NCI-H446 (cell line): ENCODE measurements at regions not wholly inside any gene's neighbourhood (a gene's known extent, or its start where the extent isn't known, plus 50 kb on each side); places are given as distances from the start of the nearest gene placed in this dataset.
"Not testable (repeated sequence)": the region's sequence is repeated elsewhere in the genome, so short reads cannot be mapped to it uniquely, and the experiment has no call there.

ENCODE experiments used
- DNase-seq, 2 experiments: peaks; one replicate each; lab custom pipeline; 2025; lab: John Stamatoyannopoulos, UW

DNA sequence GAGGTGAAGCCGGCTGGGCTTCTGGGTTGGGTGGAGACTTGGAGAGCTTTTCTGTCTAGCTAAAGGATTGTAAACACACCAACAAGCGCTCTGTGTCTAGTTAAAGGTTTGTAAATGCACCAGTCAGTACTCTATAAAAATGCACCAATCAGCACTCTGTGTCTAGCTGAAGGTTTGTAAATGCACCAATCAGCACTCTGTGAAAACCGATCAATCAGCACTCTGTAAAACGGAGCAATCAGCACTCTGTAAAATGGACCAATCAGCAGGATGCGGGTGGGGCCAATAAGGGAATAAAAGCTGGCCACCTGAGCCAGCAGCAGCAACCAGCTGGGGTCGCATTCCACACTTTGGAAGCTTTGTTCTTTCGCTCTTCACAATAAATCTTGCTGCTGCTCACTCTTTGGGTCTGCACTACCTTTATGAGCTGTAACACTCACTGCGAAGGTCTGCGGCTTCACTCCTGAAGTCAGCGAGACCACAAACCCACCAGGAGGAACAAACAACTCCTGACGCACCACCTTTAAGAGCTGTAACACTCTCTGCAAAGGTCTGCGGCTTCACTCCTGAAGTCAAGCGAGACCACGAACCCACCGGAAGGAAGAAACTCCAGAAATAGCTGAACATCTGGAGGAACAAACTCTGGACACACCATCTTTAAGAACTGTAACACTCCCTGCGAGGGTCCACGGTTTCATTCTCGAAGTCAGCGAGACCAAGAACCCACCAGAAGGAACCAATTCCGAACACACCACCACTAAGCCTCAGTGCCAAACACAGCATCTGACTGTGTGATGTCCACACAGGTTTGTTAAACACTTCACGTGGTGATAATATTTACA, 378.2 kb upstream of the CCDC54 start:
- not testable (repeated sequence) for DNase-seq

- DNase-seq = no peak
These were observed 375.6 kb upstream of the CCDC54 start for GRCh38 chr3:107001635-107002034.

GRCh38 chr3:107005352-107005751, 371.9 kb upstream of the CCDC54 start:
- DNase-seq = not testable (repeated sequence)

DNA sequence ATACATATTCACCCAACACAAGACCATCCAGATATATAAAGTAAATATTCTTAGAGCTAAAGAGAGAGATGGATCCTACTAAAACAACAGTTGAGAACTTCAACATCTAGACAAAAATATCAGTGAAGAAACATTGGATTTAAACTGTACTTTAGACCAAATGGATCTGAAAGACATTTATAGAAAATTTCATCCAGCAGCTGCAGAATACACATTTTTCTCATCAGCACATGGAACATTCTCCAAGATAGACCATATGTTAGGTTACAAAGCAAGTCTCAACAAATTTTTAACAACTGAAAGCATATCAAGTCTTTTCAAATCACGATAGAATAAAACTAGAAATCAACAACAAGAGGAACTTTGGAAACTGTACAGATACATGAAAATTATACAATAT, 369.0 kb upstream of the CCDC54 start:
- DNase-seq = no peak

GRCh38 chr3:107013641-107014040, 363.6 kb upstream of the CCDC54 start:
- peak in 1 of 2 experiments; percentile 12 for DNase-seq

GRCh38 chr3:107024551-107025026, 352.6 kb upstream of the CCDC54 start:
- peak in 1 of 2 experiments; percentile 11 for DNase-seq

- DNase-seq = no peak
These were observed 351.3 kb upstream of the CCDC54 start for GRCh38 chr3:107025961-107026360.

DNA sequence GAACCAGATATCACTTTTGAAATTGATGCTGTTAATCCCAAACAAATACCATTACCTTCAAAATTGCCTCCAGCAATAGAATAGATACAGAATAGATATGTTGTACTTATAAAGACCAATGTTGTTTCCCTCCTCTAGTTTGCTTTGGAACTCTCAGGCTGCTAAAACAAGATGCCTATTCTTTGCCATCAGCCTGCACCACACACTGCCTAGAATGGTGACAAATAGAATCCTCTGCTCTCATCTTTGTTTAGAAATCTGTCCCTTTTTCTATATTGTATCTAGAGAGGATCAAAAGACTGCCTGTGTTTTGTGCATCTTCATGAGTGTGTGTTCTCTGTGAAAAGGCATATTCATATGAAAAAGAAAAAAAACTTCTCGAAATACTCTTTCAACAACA, 349.2 kb upstream of the CCDC54 start:
- DNase-seq = no peak

DNA sequence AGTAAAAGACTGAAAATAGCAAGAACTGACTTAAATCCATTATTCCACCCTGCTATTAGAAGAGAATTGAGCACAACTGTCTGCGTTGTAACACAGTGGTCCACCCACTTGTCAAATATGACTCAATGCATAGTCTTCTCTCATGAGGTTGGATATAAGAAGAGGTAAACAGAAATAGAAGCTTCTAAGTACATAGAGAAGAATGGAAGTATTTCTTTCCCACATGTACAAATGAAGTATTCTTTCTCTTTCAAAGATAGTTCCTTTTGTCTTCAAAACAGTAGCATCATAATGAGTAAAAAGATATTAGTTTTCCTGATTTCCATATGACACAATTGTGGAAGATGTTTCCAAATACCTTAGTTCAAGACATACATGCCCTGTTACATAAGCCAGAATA, 348.6 kb upstream of the CCDC54 start:
- no peak for DNase-seq

GRCh38 chr3:107032111-107032510, 345.1 kb upstream of the CCDC54 start:
- DNase-seq = no peak

DNA sequence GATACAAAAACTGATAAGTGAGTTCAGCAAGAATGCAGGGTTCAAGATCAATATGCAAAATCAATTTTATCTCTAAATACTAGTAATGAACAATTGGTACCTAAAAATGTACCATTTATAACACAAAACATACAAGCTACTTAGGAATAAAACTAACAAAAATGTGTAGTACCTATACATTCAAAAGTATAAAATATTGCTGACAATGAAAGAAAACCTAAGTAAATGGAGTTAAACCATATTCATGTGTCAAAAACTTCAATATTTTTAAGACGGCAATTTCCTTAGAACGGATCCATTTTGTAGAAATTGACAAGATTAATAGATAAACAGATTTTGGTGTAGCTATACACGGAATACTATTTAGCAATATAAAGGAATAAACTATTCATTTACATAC, 343.1 kb upstream of the CCDC54 start:
- no peak for DNase-seq

GRCh38 chr3:107035176-107035575, 342.1 kb upstream of the CCDC54 start:
- DNase-seq = no peak

DNA sequence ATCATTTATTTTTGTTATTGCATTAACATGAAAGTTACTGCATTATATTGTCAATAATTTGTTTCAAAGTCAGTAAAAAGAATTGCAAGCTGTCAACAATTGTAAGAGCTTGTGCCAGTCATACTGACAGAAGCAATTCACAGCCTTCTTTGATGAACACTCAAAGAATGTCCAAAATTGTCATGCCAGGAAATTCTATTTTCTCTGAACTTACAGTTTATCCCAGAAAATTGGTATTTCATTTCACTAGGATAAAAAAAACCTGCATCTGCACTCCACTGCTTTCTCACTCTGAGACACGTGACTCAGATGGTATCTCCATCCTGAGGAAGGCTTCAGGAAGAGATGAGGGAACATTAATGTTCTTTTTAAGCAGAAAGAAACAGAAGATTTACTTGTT, 332.6 kb upstream of the CCDC54 start:
- DNase-seq = no peak

DNA sequence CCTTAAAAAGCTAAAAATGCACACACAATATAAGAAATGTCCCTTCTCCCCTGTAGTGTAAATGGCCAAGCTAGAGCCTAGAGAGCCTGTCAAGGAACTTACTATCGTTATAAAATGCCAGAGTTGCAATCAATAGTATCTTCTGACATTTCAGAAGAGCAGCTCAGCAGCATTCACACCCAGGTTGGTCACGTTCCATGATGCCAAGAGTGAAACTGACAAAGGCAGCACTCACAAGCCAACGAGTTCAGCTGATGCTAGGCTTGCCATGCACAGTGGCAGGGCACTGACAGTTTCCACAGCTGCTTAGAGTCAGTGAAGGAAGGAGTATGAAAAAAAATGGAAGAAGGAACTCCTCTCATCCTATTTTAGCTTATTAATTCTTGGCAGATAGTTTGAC, 331.4 kb upstream of the CCDC54 start:
- DNase-seq = no peak

DNA sequence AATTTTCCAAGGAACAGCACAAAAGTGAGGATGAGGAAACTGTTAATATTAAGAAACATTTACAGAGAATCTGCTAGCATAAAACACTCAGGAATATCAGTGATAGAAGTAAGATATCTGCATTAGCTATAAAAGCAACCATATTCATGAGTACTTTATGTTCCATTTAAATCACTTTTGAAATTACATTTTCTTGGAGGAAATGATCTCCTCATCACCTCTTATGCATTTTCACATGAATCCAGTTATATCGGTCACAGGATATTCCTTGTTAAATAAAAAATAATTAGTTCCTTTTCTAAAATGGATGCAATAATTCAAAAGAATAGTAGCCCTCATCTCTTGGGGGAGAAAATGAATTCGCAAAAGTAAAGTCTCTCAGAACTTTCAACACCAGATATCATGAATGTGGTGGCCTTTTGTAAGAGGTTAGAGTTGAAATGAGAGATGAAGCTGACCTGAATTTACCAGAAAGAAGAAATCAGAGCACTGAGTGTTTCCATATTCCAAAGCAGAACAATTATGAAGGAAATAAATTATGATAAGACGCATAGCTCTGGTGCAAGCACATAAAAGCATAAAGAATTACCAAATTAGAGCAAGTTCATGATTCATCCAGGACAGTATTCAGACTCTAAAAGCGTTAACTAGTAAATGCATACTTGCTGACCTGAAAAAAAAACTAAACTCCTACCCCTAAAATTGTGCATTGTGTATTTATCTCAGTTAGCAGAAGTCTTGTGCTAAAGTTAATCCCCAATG, 321.9 kb upstream of the CCDC54 start:
- no peak for DNase-seq

DNA sequence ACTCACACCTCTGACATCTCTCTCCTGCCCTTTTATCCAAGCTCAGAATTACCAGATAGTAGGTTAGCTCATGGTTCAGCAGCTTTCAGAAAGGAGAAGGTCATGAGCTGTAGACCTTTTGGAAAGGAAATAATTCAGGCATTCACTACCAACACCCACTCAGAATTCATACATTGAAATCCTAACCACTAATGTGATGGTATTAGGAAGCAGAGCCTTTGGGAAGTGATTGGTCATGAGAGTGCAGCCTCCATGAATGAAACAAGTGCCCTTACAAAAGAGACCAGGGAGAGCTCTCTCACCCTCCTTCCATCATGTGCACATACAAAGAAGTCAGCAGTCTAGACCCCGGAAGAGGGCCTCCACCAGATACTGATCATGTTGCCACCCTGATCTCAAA, 315.8 kb upstream of the CCDC54 start:
- no peak for DNase-seq

GRCh38 chr3:107062310-107062709, 314.9 kb upstream of the CCDC54 start:
- no peak for DNase-seq

DNA sequence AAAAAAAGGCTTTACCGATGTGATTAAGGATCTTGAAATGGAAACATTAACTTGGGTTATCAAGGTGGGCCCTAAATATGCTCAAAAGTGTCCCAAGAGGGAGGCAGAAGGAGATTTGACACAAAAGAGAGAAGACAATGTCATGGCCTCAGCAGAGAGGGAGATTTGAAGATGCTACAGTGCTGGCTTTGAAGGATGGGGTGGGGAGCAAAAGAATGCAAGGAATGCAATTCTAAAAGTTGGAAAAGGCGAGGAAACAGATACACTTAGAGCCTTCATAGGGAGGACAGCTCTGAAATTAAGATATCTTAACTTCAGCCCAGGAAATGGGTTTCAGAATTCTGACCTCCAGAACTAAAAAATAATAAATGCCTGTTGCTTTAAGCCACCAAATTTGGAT, 314.5 kb upstream of the CCDC54 start:
- DNase-seq = no peak

DNA sequence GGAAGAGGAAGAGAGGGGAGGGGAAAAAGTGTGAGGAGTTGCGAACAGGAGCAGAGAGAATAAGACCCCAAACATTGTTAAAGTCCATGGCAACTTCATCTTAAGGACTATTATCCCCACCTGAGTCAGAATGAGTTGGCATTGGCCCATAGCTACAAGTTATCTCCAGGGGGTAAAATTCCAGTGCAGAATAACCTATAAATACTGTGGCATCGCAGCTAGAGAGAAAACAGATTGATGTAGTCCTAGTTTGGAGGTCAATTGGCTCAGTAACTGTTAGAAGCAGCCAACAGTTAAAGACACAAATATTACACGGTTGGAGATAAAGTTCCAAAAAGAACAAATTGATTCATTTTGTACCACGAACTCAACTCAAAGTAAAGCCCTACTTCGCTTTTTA, 313.9 kb upstream of the CCDC54 start:
- peak in 1 of 2 experiments; percentile 10 for DNase-seq

- peak; percentile 81 to 90 for DNase-seq
These were observed 312.7 kb upstream of the CCDC54 start for GRCh38 chr3:107064405-107065060.

DNA sequence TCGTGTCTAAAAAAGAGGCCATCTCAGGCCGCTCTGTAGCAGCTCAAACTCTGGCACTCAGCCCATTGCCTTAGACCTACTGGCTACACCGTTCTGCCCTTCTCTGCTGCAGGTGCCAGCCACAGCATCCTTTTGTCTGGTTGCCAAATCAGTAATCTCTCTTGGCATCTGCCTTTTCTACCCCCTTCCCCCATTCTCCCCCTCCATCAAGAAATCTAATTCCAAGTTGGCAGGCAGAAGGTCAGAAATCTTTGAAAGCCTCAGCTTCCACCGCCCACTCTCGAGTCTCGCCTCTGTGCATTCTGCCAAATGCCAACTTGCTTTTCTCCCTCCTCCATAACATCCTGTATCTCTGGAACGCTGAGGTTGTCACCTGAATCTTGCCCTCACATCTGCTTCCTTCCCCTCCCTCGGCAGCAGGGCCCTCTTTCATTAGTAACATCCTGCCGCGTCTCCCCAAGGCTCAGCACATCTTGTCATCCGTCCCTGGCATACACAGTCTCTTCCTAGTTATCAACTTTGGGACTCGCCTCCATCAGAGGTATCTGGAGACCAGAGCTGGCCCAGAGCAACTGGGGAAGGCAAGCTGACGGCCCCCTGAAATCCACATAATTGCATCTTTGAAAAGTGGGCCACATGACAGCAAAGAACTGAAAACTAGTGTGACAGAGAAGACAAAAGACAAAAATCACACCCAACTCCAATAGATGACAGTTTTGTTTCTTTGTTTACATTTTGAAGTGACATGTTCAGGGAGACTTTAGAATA, 312.0 kb upstream of the CCDC54 start:
- peak; percentile 71 to 91 for DNase-seq

DNA sequence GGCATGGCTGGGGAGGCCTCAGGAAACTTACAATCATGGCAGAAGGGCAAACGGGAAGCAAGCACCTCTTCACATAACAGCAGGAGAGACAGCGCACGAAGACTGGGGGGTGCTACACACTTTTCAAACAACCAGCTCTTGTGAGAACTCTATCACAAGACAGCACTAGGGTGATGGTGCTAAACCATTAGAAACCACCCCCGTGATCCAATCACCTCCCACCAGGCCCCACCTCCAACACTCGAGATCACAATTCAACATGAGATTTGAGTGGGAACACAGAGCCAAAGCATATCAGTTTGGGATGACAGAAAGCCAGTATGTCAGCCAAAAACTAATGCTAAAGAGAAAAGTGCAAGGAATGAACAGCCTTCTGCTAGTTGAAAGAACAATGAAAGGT, 309.8 kb upstream of the CCDC54 start:
- no peak for DNase-seq
